ENCODE measurements at regions not wholly inside any gene's neighbourhood (a gene's known extent, or its start where the extent isn't known, plus 50 kb on each side); places are given as distances from the start of the nearest gene placed in this dataset.

- TF ChIP-seq POLR2A (IDR thresholded peaks at IDR 0.05; ENCODE audit: low read length) (no peak), GATA1 (IDR thresholded peaks at IDR 0.05; ENCODE audit: low read depth, low read length) (no peak)
These were observed 162.2 kb downstream of the GADD45G start for GRCh38 chr9:89766991-89767390.
